HepG2 (cell line): ENCODE measurements at regions not wholly inside any gene's neighbourhood (a gene's known extent, or its start where the extent isn't known, plus 50 kb on each side); places are given as distances from the start of the nearest gene placed in this dataset.

ENCODE experiments used
- ASH2L ChIP-seq: fragments of 300-600, 200-600 bp; sonication (generic); IDR thresholded peaks from 2 replicates; pipeline ENCODE4 v1.7.0; 2017; ENCODE audit warnings: low read depth, mild to moderate bottlenecking, moderate library complexity, mixed read lengths, low read length; ENCODE audit not compliant: insufficient read length
- FOSL1 ChIP-seq: sonication (generic); formaldehyde crosslinking; IDR thresholded peaks from 2 replicates; pipeline ENCODE4 v1.9.0; 2021; ENCODE audit warnings: missing genetic modification reagents, borderline replicate concordance
- KDM3A ChIP-seq: IDR thresholded peaks from 2 replicates; pipeline ENCODE4 v1.6.1; 2018; ENCODE audit warnings: low read depth, missing compliant biosample characterization
- RAD51 ChIP-seq: fragments of 450-650 bp; IDR thresholded peaks from 2 replicates; pipeline ENCODE4 v1.6.1; 2016; ENCODE audit warnings: borderline replicate concordance
- SYNCRIP ChIP-seq: fragments of 200-400 bp; formaldehyde crosslinking; IDR thresholded peaks from 2 replicates; pipeline ENCODE4 v1.6.1; 2018; ENCODE audit warnings: mild to moderate bottlenecking, low read depth, low read length; ENCODE audit not compliant: insufficient read depth
- TBX2 ChIP-seq: sonication (generic); formaldehyde crosslinking; IDR thresholded peaks from 2 replicates; pipeline ENCODE4 v1.5.0; 2020; ENCODE audit warnings: missing genetic modification reagents, mild to moderate bottlenecking, borderline replicate concordance
- ZNF274 ChIP-seq: sonication (generic); formaldehyde crosslinking; IDR thresholded peaks from 2 replicates; pipeline ENCODE4 v1.5.1; 2020; ENCODE audit warnings: mild to moderate bottlenecking, missing genetic modification reagents
- TF ChIP-seq, protein P1 (sequence below): sonication (generic); formaldehyde crosslinking; IDR thresholded peaks from 2 replicates; pipeline ENCODE4 v1.5.0; 2020; ENCODE audit warnings: mild to moderate bottlenecking, missing genetic modification reagents, moderate library complexity
- TF ChIP-seq, protein P2 (sequence below): sonication (generic); formaldehyde crosslinking; IDR thresholded peaks from 2 replicates; pipeline ENCODE4 v1.5.0; 2020; ENCODE audit warnings: mild to moderate bottlenecking, missing genetic modification reagents

DNA sequence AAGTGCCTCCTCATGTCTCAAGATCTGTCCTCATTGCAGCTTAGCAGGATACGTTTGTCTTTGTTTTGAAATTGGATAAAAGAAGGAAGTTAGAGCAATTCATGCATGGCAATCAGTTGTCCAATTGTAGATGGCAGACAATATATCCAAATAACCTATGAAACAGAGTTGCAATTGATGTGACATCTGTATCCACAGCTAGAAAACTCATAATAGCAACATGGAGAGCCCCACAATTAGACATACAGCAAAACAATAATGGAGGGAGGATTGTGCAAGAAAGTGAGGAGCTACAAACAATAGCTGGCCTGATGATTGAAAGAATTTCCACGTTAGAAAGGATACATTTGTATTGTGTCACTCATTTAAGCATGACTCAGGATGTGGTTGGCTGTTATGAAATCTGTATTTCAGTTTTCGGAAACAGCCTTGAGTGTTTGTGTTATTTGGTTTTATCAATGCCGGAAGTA, 132.0 kb downstream of the FAM174A start:
- TF ChIP-seq, protein P1, sequence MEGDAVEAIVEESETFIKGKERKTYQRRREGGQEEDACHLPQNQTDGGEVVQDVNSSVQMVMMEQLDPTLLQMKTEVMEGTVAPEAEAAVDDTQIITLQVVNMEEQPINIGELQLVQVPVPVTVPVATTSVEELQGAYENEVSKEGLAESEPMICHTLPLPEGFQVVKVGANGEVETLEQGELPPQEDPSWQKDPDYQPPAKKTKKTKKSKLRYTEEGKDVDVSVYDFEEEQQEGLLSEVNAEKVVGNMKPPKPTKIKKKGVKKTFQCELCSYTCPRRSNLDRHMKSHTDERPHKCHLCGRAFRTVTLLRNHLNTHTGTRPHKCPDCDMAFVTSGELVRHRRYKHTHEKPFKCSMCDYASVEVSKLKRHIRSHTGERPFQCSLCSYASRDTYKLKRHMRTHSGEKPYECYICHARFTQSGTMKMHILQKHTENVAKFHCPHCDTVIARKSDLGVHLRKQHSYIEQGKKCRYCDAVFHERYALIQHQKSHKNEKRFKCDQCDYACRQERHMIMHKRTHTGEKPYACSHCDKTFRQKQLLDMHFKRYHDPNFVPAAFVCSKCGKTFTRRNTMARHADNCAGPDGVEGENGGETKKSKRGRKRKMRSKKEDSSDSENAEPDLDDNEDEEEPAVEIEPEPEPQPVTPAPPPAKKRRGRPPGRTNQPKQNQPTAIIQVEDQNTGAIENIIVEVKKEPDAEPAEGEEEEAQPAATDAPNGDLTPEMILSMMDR: no peak
- TF ChIP-seq ZNF274 (CRISPR knock-in tag) (no peak), RAD51 (no peak), ASH2L (no peak), KDM3A (no peak), FOSL1 (CRISPR knock-in tag) (no peak), TBX2 (no peak), SYNCRIP (no peak)
- TF ChIP-seq, protein P2, sequence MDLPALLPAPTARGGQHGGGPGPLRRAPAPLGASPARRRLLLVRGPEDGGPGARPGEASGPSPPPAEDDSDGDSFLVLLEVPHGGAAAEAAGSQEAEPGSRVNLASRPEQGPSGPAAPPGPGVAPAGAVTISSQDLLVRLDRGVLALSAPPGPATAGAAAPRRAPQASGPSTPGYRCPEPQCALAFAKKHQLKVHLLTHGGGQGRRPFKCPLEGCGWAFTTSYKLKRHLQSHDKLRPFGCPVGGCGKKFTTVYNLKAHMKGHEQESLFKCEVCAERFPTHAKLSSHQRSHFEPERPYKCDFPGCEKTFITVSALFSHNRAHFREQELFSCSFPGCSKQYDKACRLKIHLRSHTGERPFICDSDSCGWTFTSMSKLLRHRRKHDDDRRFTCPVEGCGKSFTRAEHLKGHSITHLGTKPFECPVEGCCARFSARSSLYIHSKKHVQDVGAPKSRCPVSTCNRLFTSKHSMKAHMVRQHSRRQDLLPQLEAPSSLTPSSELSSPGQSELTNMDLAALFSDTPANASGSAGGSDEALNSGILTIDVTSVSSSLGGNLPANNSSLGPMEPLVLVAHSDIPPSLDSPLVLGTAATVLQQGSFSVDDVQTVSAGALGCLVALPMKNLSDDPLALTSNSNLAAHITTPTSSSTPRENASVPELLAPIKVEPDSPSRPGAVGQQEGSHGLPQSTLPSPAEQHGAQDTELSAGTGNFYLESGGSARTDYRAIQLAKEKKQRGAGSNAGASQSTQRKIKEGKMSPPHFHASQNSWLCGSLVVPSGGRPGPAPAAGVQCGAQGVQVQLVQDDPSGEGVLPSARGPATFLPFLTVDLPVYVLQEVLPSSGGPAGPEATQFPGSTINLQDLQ (CRISPR knock-in tag): no peak
